B cell (primary cell): ENCODE measurements at regions not wholly inside any gene's neighbourhood (a gene's known extent, or its start where the extent isn't known, plus 50 kb on each side); places are given as distances from the start of the nearest gene placed in this dataset.

Experiments used
- CTCF ChIP-seq: fragments of 200-600 bp; IDR thresholded peaks from one replicate; pipeline ENCODE4 v1.8.0; 2022; ENCODE audit warnings: antibody characterized with exemption, mild to moderate bottlenecking
- EZH2 ChIP-seq: IDR thresholded peaks from 2 replicates; pipeline ENCODE4 v1.6.1; 2012; ENCODE audit warnings: borderline replicate concordance, low read depth, mild to moderate bottlenecking, moderate library complexity, low read length; ENCODE audit not compliant: insufficient read depth, poor library complexity, severe bottlenecking

GRCh38 chr4:43776371-43776770 lies 672.2 kb downstream of the KCTD8 start:
- TF ChIP-seq CTCF (no peak), EZH2 (no peak)
